GM18507 (cell line): ENCODE measurements at regions not wholly inside any gene's neighbourhood (a gene's known extent, or its start where the extent isn't known, plus 50 kb on each side); places are given as distances from the start of the nearest gene placed in this dataset.

ENCODE experiments used
- DNase-seq: peaks from one replicate; pipeline ENCODE4 v3.0.0; 2011; ENCODE audit warnings: low read depth; ENCODE audit not compliant: insufficient read length; ENCODE audit errors: extremely low spot score
- FAIRE-seq: peaks from 2 replicates; lab custom pipeline; 2011; peaks lifted over from hg19 to GRCh38; lab: Jason Lieb, UNC

DNA sequence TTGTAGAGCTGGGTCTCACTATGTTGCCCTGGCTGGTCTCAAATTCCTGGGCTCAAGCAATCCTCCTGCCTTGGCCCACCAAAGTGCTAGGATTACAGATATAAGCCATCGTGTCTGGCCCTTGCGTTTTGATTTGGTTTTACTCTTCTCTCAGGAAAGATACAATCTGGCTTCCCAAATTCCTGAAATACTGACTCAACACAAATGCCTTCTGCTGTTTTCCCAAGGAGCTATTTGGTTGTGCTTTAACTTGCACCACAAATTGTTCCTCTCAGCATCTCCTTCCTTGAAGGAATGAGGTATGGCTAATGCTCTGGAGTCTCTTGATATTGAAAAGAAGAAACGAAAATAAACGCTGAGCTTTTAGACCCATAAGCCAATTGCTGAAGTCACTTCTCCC, 110.0 kb upstream of the PAX6 start:
- FAIRE-seq = no peak

DNA sequence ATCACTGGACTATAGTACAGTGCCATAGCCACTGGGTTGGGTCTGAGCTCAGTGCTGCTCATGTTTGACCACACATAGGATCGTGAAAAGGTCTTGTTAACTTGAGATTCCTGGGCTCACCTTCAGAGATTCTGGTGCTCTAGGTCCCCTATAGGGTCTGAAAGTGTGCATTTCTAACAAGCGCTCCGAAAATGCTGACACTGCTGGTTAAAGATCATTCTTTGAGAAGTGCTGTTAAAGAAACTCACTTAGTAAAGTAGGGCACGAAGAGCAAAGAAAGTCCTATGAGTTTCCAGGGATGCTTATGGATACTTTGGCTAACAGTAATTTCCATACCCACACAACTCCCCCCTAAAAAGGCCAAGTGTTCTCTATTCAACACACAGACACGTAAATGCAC, 108.1 kb upstream of the PAX6 start:
- DNase-seq (no peak), FAIRE-seq (no peak)

More for the DNA sequence above, 110.0 kb upstream of the PAX6 start:
- DNase-seq = no peak

DNA sequence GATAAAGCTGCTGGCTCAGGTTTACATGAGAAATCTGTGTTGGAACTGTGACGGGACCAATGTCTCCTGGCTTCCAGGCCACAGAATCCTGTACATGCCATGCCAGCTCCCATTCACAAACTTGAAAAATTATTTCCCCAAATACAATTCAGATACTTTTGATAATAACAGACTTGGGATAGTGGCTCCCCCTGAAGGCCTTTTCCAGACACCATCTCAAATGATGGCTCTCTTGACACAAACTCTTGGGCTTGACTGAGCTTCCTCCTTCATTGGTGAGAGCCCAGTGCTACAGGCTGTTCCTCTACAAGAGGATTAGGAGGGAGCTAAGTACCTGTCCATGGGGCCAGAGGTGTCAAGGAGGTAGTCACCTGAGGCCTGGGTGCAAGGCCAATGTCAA, 104.7 kb upstream of the PAX6 start:
- FAIRE-seq = no peak
- DNase-seq = no peak

DNA sequence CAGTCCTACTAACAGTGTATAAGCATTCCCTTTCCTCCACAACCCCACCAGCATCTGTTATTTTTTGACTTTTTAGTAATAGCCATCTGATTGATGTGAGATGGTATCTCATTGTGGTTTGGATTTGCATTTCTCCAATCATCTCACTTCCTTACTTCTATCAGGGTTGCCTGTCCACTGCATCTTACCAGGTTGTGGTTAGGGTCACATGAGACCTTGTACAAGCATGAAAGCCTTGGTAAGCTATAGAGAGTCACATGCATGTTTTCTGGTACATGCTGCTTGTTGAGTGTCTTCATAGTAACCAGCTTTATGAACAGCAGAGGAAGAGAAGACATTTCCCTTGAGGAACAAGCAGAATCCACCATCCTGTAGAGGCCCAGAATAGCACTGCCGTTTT, 102.9 kb upstream of the PAX6 start:
- FAIRE-seq (no peak), DNase-seq (no peak)

DNA sequence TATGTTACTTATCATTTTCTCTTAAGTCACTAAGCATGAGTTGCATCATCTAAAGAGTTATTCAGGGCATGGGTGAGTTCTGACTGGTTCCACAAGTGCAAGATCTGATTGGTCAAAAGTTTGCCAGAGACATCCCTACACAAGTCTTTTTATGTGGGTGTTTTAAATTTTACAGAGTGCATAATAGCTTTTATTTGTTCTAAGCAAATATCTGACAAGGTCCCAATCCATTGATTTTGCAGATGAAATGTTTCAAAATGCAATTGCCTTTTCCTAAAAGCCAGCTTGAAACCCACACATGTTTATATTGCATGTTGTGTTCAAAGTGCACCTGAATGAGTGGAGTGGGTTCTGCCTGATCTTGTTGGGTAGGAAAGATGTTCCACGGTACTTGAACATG, 101.7 kb upstream of the PAX6 start:
- DNase-seq (no peak), FAIRE-seq (no peak)

DNA sequence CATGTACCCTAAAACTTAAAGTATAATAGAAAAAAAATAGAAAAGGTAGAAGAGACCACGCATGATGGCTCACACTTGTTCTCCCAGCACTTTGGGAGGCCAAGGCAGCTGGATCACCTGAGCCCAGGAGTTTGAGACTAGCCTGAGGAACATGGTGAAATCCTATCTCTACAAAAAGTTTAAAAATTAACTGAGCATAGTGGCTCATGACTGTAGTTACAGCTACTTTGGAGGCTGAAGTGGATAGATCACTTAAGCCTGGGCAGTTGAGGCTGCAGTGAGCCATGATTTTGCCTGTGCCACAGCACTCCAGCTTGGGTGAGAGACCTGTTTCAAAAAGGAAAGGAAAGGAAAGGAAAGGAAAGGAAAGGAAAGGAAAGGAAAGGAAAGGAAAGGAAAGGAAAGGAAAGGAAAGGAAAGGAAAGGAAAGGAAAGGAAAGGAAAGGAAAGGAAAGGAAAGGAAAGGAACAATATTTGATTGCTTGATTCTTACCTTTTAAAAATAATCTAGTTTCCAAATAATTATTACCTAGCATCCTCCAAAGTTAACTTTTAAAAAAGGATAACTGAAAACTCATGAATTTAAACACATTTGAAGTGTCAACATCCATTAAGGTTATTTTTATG, 99.9 kb upstream of the PAX6 start:
- no peak for FAIRE-seq

DNA sequence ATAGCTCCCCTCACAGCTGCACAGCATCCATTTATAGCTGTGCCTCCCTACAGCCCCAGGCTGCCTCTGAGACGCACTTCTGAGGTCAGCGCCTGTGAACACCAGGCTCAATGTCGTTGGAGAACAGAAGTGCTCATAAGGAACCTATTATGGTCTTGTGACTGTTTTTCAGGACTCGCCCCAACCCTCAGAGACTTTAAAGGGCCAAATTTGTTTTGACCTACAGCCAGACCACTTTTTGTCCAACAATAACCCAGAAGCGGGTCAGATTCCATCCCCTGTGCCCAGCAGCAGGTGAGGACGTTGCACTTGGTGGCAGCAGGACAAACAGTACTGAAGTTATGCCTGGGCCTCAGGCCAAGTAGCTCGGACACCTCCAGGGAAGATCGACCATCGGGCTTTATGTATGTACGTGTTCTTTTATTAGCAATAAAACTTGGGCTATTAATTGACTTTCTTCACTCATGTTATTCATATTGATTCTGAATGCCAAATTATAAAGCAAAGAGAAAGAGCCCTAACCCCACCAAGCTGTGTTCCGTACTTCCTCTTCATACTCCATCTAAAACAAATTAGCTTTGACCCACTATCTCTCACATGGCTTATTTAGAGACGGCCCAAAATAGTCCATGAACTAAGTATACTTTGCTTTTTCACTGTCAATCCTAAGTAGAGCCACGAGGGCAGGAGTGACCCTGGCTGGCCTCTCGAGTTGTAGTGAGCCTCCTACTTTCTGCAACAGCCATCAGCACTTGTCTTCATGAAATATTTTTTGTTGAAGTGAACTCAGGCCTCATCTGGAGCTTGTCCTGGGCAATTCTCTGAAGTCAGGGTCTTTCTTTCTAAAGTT, 92.3 kb upstream of the PAX6 start:
- FAIRE-seq (no peak), DNase-seq (no peak)

More for the DNA sequence above, 99.9 kb upstream of the PAX6 start:
- DNase-seq = no peak

DNA sequence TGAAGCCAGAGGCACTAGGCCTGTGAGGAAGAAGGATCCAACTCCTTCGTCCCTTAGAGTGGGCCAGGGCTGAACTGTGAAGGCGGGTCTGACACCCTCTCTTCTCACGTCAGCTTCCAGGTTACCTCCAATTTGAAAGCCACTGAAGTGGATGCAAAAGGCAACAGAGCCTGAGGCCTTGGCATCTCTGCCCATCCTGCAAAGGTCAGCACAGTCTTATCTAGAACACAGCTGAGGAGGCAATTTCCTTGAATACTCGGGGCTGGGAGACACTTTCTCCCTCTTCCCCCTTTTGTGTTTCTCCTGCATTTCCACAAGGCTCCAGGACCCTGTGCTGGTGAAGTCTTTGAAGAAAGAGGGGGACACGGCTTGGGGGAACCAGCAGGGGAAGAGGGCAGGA, 91.6 kb upstream of the PAX6 start:
- DNase-seq (no peak), FAIRE-seq (no peak)

DNA sequence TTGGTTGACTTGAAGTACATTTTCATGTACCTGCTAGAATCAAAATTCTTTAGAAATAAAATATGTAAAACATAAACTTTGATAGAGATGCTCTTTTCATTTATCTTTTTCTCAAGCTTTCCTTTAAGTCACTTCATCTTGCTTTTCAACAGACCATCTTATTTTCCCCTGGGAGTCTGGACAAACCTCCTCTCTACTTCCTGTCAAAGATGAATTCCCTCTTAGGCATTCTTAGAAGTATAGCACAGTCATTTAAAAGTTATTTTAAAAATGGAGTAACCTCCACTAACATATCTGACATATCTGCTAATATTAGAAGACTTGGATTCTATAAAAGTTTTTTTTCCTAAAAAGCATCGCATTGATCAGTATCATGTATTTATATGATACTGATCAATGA, 84.8 kb upstream of the PAX6 start:
- FAIRE-seq = no peak

DNA sequence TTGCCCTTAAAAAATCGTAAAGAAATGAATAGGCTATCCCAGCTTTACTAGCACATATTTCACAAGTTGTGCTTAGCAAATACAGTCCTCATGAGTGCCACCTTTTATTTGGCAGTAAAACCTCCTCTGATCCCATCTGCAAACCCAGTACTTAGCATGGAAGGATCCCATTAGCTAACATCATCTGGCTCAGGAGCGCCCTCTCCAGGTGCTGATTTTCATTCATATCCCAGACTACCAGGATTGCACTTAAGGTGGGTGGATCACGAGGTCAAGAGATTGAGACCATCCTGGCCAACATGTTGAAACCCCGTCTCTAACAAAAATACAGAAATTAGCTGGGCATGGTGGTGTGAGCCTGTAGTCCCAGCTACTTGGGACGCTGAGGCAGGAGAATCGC, 76.1 kb upstream of the PAX6 start:
- FAIRE-seq (no peak), DNase-seq (no peak)

More for the DNA sequence above, 84.8 kb upstream of the PAX6 start:
- DNase-seq = no peak

DNA sequence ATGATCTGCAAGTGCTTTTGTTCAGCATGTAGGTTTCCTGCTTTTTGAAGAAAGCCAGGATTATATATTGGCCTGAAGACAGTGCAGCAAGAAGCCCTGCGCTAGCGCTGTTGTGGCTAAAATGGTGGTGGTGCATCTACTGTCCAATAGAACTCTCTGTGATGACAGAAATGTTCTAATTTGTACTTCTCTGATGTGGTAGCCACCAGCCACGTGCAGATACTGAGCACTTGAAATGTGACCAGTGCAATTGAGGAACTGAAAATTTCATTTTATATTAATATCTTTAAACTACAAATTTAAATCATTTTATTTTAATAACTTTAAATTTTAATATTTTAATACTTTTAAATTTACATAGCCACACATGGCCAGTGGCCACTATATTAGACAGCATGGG, 73.0 kb upstream of the PAX6 start:
- FAIRE-seq (no peak), DNase-seq (no peak)

DNA sequence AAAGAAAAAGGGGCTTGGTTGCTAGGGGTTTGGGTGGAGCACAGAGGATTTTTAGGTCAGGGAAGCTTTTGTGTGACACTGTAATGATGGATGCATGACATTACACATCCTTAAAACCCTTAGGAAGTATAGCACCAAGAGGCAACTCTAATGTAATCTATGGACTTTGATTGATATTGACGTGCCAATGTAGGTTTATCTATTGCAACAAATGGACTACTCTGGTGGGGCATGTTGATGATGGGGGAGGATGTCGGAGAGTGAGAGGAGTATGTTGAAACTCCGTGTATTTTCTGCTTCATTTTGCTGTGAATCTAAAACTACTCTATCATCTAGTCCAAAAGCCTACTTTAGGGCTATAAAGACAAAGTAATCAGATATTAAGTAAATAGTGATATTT, 72.3 kb upstream of the PAX6 start:
- DNase-seq (no peak), FAIRE-seq (no peak)

DNA sequence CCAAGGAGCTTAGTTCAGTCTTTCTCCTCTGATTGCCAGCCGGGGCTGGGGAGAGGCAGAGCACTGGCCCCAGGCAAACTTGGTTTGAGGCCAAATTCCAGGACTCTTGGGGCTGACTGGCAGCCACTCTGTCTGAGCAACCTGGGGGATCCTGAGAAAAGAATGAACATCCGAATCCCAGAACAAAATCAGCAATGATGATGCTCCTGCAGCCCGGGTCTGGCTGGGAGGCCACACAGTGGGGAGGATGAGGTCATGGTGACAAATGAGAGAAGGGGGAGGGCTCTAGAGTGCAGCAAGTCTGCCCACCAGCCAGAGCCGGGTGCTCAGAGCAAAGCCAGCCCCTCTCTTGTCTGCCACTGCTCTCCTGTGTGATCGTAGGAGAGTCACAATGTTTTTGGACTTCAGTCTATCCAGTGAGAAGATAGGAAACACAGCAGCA, 71.8 kb upstream of the PAX6 start:
- FAIRE-seq (no peak), DNase-seq (no peak)

DNA sequence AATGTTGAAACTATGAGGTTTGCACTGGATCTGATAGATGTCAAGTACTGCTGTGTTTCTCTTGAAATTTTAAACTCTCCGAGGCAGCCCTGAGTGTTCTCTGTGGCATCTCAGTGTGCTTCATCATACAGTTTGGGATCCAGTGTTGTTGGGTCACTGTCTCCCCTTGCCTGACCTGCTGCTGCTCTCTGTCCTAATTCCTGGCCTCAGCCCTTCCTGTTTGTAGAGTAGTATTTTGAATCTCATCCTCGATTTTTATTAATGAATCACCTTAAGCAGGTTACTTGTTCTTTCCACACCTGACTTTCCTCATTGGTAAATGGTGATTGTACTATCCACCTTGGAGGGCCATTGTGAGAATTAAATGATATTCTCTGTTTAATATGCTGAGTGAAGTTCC, 70.7 kb upstream of the PAX6 start:
- DNase-seq (no peak), FAIRE-seq (no peak)

DNA sequence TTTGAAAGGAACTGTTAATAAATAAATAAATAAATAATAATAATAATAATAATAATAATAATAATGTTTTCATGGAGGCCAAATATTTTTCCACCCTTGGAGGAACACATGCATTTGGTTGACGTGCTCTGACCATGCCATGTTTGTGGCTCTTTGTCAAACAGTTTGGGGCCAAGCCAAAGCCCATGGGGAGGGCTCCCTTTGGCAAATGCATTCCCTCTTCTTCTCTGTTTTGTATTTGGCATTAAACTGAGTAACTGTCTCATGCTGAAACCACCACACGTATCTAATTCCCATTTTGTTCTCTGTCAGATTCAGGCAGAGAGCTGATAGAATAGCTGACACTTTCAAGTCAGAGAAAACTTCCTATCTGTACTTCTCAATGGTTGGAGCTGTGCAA, 68.6 kb upstream of the PAX6 start:
- DNase-seq (no peak), FAIRE-seq (no peak)

DNA sequence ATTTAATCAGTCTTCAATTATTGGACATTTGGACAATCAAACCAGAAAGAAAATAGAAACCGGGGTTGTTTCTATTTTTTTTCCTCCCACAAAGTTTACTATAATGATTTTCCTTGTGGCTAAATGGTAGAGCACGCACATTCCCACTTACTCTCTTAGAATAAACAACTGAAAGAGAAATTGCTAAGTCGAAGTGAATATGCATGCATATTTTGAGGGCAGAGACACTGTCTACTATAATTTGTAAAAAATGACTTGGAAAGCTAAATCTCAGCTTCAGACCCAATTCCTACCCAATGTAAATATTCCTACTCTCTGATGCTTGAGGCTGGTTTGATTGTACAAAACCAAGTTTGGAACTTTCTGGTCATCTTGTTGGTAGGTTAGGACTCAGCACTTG, 66.7 kb upstream of the PAX6 start:
- FAIRE-seq = no peak
- DNase-seq = no peak

DNA sequence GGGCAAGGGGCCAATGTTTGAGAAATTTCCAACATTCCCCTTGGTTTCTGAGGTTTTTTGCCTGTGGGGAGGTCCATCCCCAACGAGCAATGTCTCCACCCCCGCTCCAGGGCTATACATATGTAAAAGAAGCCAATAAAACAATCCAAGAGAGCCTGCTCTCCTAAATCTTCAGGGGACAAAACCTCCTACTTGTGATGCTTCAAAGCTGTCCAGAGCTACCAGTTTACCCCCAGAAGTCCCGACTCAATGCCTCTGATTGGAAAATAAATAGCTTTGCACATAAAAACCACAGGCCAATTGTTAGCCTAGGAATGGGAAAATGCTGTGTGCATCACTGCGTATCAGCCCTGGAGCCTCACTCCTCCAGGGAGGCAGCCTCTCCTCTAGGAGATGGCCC, 66.0 kb upstream of the PAX6 start:
- DNase-seq = no peak
- no peak for FAIRE-seq

DNA sequence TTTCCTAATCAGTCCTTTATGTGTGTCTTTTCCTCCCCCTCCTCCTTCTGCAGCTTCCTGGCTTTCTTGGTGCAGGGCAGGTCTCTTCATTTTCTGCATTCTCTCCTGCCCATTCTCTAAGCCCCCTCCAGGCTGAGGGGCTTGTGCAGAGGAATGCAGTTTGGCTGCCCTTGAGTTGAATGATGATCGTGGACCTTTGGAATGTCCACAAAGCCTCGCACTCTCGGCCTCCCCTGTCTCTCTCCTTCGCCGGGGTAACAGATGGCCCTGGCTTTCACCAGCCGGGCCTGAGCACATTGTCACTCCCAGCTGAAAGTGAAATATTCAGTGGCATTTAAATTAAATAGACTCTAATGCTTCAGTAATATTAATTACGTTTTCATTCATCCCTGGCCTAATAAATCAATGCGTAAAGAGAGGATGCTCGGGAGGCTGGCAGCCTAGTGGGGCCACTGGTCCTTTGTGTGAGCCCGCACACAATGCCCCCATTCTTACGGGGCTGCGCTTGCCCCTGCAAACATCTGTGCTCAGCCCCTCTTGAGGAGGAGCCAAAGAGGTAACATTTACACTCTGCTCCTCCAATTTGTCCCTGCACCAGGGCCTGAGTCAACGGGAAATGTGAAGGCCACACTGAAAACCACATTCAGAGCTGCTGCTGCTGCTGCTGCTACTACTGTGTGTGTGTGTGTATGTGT, 64.9 kb upstream of the PAX6 start:
- no peak for FAIRE-seq
- no peak for DNase-seq

DNA sequence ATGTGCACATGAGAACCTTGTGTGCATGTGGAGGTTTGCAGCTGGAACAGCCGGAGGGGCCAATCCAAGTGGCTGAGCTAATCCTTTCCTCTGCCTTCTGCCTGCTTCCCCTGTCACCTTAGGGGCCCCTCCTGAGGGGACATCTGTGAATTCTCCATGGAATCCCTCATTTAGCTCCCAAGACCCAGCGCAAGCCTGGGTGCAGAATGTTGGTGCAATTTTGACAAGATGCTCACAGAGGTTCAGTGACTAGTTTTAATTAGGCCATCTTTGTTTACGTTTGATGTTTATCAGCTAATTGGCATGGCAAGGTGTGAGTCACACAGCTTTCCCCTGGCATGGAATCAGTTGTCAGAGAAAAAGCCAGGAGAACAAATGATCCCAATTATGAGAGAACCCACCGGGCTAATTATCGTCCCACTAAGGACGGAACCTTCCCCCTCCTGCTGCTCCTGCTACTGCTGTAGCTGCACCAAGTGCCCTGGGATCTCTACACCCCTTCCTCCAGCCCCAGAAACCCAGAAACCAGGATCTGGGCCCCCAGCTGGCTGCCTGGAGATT, 63.6 kb upstream of the PAX6 start:
- FAIRE-seq (no peak), DNase-seq (no peak)

DNA sequence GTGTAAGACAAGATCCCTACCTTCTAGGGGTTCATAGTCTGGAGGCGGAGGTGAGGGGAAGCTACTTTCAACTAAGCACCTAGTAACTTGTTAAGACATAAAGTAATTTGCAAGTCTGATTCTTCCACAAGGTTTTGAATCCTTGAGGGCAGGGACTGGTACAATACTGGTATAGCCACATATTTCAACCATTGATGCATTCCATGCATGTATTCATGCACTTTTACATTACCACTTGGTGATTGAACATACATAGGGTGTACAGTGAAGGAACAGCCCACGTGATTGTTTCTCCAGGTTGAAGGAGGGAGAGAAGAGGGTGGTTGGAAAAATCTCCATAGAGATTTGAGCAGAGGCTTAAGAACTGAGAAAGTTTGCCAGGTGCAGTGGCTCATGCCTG, 62.0 kb upstream of the PAX6 start:
- DNase-seq (no peak), FAIRE-seq (no peak)
